22Rv1 (cell line): ENCODE measurements at regions not wholly inside any gene's neighbourhood (a gene's known extent, or its start where the extent isn't known, plus 50 kb on each side); places are given as distances from the start of the nearest gene placed in this dataset.

Experiments used
- CTCF ChIP-seq: fragments of 450-650 bp; IDR thresholded peaks from 2 replicates; pipeline ENCODE4 v1.5.1; 2017; ENCODE audit warnings: mild to moderate bottlenecking
- ZFX ChIP-seq: fragments of 450-650 bp; IDR thresholded peaks from 2 replicates; pipeline ENCODE4 v1.6.1; 2017; ENCODE audit warnings: antibody characterized with exemption, borderline replicate concordance

- TF ChIP-seq CTCF, result no peak
- no peak for TF ChIP-seq ZFX
Measured at GRCh38 chr7:82678716-82679115, 235.1 kb upstream of the CACNA2D1 start.
